ENCODE measurements at regions not wholly inside any gene's neighbourhood (a gene's known extent, or its start where the extent isn't known, plus 50 kb on each side); places are given as distances from the start of the nearest gene placed in this dataset.

GRCh38 chr1:238409932-238410331 lies 519.2 kb upstream of the ZP4 start:
- TF ChIP-seq CTCF (IDR thresholded peaks at IDR 0.05; ENCODE audit: borderline replicate concordance, insufficient read depth, low read depth, low read length) = no peak

GRCh38 chr1:238409191-238409850 lies 518.6 kb upstream of the ZP4 start:
- H3K4me3 ChIP-seq (ENCODE audit: low read depth, low read length) = no peak overlapping the region
- no peak for TF ChIP-seq CTCF (IDR thresholded peaks at IDR 0.05; ENCODE audit: borderline replicate concordance, insufficient read depth, low read depth, low read length)

More at GRCh38 chr1:238409932-238410331, 519.2 kb upstream of the ZP4 start:
- H3K4me3 ChIP-seq (ENCODE audit: low read depth, low read length) = no peak overlapping the region

GRCh38 chr1:238408737-238409136 lies 518.0 kb upstream of the ZP4 start:
- H3K4me3 ChIP-seq (ENCODE audit: low read depth, low read length) = no peak overlapping the region
- no peak for TF ChIP-seq CTCF (IDR thresholded peaks at IDR 0.05; ENCODE audit: borderline replicate concordance, insufficient read depth, low read depth, low read length)

GRCh38 chr1:238406098-238406860 lies 515.6 kb upstream of the ZP4 start:
- TF ChIP-seq CTCF (IDR thresholded peaks at IDR 0.05; ENCODE audit: borderline replicate concordance, insufficient read depth, low read depth, low read length) = no peak
- H3K4me3 ChIP-seq (ENCODE audit: low read depth, low read length) = no peak overlapping the region

GRCh38 chr1:238404921-238405320 lies 514.2 kb upstream of the ZP4 start:
- TF ChIP-seq CTCF (IDR thresholded peaks at IDR 0.05; ENCODE audit: borderline replicate concordance, insufficient read depth, low read depth, low read length) = no peak
- H3K4me3 ChIP-seq (ENCODE audit: low read depth, low read length) = no peak overlapping the region

- no peak overlapping the region for H3K4me3 ChIP-seq (ENCODE audit: low read depth, low read length)
- TF ChIP-seq CTCF (IDR thresholded peaks at IDR 0.05; ENCODE audit: borderline replicate concordance, insufficient read depth, low read depth, low read length) = no peak
Measured at GRCh38 chr1:238404481-238404880, 513.8 kb upstream of the ZP4 start.

- H3K4me3 ChIP-seq (ENCODE audit: low read depth, low read length) = no peak overlapping the region
- no peak for TF ChIP-seq CTCF (IDR thresholded peaks at IDR 0.05; ENCODE audit: borderline replicate concordance, insufficient read depth, low read depth, low read length)
Measured at GRCh38 chr1:238401144-238401543, 510.4 kb upstream of the ZP4 start.

All from GM12875 (cell line).